K562 (cell line): ENCODE measurements at regions not wholly inside any gene's neighbourhood (a gene's known extent, or its start where the extent isn't known, plus 50 kb on each side); places are given as distances from the start of the nearest gene placed in this dataset.

Experiments used
- ARID4B ChIP-seq: sonication (generic); formaldehyde crosslinking; IDR thresholded peaks from 2 replicates; pipeline ENCODE4 v1.8.0; 2022; ENCODE audit warnings: mild to moderate bottlenecking, missing genetic modification reagents
- ATF3 ChIP-seq, 2 experiments: fragments of 450-650 bp in 1 of 2; sonication (generic) in 1 of 2; formaldehyde crosslinking in 1 of 2; IDR thresholded peaks in 1 of 2; conservative IDR thresholded peaks in 1 of 2; 2 replicates each; pipeline versions ENCODE4 v1.6.1 to v1.8.1; 2016 to 2023; ENCODE audit warnings: mild to moderate bottlenecking in 2 of 2, moderate library complexity in 2 of 2, inconsistent platforms in 1 of 2, missing genetic modification reagents in 1 of 2
- CBX8 ChIP-seq: fragments of 200-600 bp; sonication (generic); IDR thresholded peaks from 2 replicates; pipeline ENCODE4 v1.6.1; 2012; ENCODE audit warnings: borderline replicate concordance, mixed run types, low read depth, mild to moderate bottlenecking, moderate library complexity, mixed read lengths, low read length, control low read depth, inconsistent platforms; ENCODE audit not compliant: poor library complexity, severe bottlenecking; ENCODE audit errors: extremely low read depth
- CEBPB ChIP-seq: fragments of 450-650 bp; IDR thresholded peaks from 2 replicates; pipeline ENCODE4 v1.6.1; 2016; ENCODE audit warnings: missing genetic modification characterization, missing compliant biosample characterization
- ELF4 ChIP-seq: fragments of 450-650 bp; formaldehyde crosslinking; IDR thresholded peaks from 2 replicates; pipeline ENCODE4 v1.4.0; 2022; ENCODE audit warnings: missing genetic modification characterization
- GABPA ChIP-seq: fragments of 200-800 bp; sonication (Bioruptor generic); conservative IDR thresholded peaks from 2 replicates; pipeline ENCODE4 v1.6.1; 2016; ENCODE audit warnings: low read depth, missing genetic modification characterization, missing compliant biosample characterization
- GATAD2B ChIP-seq: fragments of 450-650 bp; IDR thresholded peaks from 2 replicates; pipeline ENCODE4 v1.6.1; 2017; ENCODE audit warnings: mild to moderate bottlenecking, borderline replicate concordance
- MNT ChIP-seq, 2 experiments: fragments of 450-650 bp; conservative IDR thresholded peaks; 2 replicates each; pipeline ENCODE4 v1.6.1; 2017; ENCODE audit warnings: mild to moderate bottlenecking in 2 of 2, moderate library complexity in 2 of 2
- PKNOX1 ChIP-seq: fragments of 450-650 bp; IDR thresholded peaks from 2 replicates; pipeline ENCODE4 v1.6.1; 2016
- ZBTB11 ChIP-seq, 3 experiments: fragments of 200-800 bp in 1 of 3; fragments of 250-450 bp in 1 of 3; fragments of 450-650 bp in 1 of 3; sonication (Bioruptor Pico) in 1 of 3; sonication (Bioruptor generic) in 1 of 3; formaldehyde crosslinking in 1 of 3; IDR thresholded peaks; 2 replicates each; pipeline versions ENCODE4 v1.6.1 to v1.8.0; 2016 to 2022; ENCODE audit warnings: mild to moderate bottlenecking in 2 of 3, missing genetic modification characterization in 2 of 3, missing compliant biosample characterization in 1 of 3, moderate library complexity in 1 of 3
- ZNF354B ChIP-seq: fragments of 250-450 bp; sonication (Bioruptor Pico); IDR thresholded peaks from 2 replicates; pipeline ENCODE4 v1.4.0; 2020
- ZNF512 ChIP-seq: IDR thresholded peaks from 2 replicates; pipeline ENCODE4 v1.6.1; 2016; ENCODE audit warnings: missing genetic modification characterization, missing compliant biosample characterization
- ZNF785 ChIP-seq: fragments of 250-450 bp; sonication (Bioruptor Pico); IDR thresholded peaks from 2 replicates; pipeline ENCODE4 v1.4.0; 2020; ENCODE audit warnings: mild to moderate bottlenecking

GRCh38 chr3:178085817-178086123, 450.5 kb upstream of the KCNMB2 start:
- TF ChIP-seq ZNF785 (CRISPR knock-in tag) (no peak), MNT (conservative IDR thresholded peaks at IDR 0.05) (no peak), ATF3 (IDR thresholded peaks at IDR 0.05) (no peak), ATF3 (CRISPR knock-in tag; conservative IDR thresholded peaks at IDR 0.05) (no peak), GATAD2B (no peak), CEBPB (tag) (no peak), ZNF354B (no peak), ARID4B (CRISPR knock-in tag) (no peak), GABPA (tag) (no peak), ZBTB11 (CRISPR knock-in tag; IDR thresholded peaks at IDR 0.05) (no peak), ELF4 (CRISPR knock-in tag) (no peak), PKNOX1 (no peak), CBX8 (no peak), ZNF512 (no peak)
